AG10803 (cell line): ENCODE measurements at regions not wholly inside any gene's neighbourhood (a gene's known extent, or its start where the extent isn't known, plus 50 kb on each side); places are given as distances from the start of the nearest gene placed in this dataset.

Experiments
- DNase-seq: peaks from one replicate; pipeline ENCODE4 v3.0.0; 2010; ENCODE audit warnings: low read depth
- H3K4me3 ChIP-seq: 2 replicates; pipeline ENCODE4 v1.5.1; 2011; ENCODE audit warnings: mild to moderate bottlenecking, low read length, control low read depth
- CTCF ChIP-seq: conservative IDR thresholded peaks from 2 replicates; pipeline ENCODE4 v1.5.1; 2011; ENCODE audit warnings: mild to moderate bottlenecking, low read length, control low read depth, inconsistent platforms

GRCh38 chr17:36880268-36880905 lies 56.9 kb upstream of the LHX1 start:
- TF ChIP-seq CTCF = no peak
- no peak overlapping the region for H3K4me3 ChIP-seq
- no peak for DNase-seq

DNA sequence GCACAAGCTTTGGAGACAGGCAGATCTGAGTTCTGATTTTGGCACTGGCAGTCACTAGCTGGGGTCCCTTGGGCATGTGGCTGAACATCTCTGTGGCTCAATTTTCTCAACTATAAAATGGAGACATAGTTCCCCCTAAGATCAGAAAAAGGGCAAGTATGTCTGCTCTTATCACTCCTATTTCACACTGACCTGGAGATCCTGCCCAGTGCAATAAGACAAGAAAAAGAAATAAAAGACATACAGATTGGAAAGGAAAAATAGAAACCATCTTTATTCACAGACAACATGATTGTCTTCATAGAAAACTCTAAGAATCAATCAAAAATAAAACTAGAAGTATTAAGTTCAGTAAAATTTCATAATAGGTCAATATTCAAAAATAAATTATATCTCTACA lies 56.0 kb upstream of the LHX1 start:
- H3K4me3 ChIP-seq = no peak overlapping the region
- TF ChIP-seq CTCF = no peak
- no peak for DNase-seq

GRCh38 chr17:36884495-36885152 lies 52.7 kb upstream of the LHX1 start:
- H3K4me3 ChIP-seq = no peak overlapping the region
- no peak for TF ChIP-seq CTCF
- DNase-seq = no peak

GRCh38 chr17:36885153-36885735 lies 52.0 kb upstream of the LHX1 start:
- H3K4me3 ChIP-seq = no peak overlapping the region
- TF ChIP-seq CTCF = no peak
- DNase-seq = no peak

DNA sequence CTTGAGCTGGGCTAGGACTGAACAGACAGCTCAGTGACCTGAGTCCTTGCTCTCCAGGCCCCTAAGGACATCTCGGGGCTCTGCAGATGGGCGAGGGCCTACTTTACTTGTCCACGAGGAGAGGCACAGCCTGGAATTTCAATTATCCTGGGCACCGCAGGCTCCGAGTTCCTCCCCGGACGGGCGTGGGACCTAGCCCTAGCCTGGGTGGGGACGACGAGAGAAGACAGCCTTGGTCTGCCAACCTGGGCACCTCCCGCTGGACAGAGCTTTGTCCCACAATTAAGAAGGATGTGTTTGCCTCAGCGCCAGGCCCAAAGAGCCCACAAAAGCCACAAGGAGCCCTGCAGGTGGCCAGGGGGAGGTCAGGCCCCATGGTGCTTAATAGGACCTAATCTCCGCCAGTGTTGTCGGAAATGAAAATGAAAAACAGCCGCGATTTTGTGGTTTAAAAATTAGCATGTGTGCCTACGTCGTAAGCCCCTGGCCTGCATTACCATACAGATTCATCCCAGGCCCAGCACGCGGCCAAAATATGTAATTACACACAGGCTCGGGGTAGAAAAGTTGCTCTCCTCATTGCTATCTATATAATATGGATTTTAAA lies 51.4 kb upstream of the LHX1 start:
- no peak for DNase-seq
- TF ChIP-seq CTCF = no peak
- H3K4me3 ChIP-seq = no peak overlapping the region
